SU-DHL-6 (cell line): ENCODE measurements at regions not wholly inside any gene's neighbourhood (a gene's known extent, or its start where the extent isn't known, plus 50 kb on each side); places are given as distances from the start of the nearest gene placed in this dataset.

Experiments
- EZH2phosphoT487 ChIP-seq: fragments of 200-600 bp; sonication (generic), shearing (Covaris generic); conservative IDR thresholded peaks from 2 replicates; pipeline ENCODE4 v1.6.1; 2018; ENCODE audit warnings: mild to moderate bottlenecking, antibody characterized with exemption, low read length, moderate library complexity, mixed read lengths
- TF ChIP-seq, protein P1 (sequence below): fragments of 200-600 bp; sonication (generic); IDR thresholded peaks from one replicate; pipeline ENCODE4 v1.5.1; 2017; ENCODE audit warnings: antibody characterized with exemption, mild to moderate bottlenecking, low read length, moderate library complexity; ENCODE audit not compliant: insufficient read depth, poor library complexity, severe bottlenecking

DNA sequence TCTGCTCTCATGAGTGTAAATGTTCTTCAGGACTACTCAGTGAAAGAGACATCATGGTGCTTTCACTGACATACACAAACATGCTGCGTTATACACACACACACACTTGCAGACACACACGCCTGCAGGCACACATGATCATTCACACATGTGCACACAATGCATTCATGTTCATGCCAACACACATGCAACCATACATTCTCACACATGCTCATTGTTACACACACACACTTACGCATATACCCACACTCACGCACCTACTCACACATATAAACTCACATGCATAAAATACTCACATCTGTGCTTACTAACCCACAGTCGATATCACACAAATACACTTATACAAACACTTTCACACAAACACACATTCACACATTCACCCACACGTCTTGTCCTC, 241.6 kb downstream of the LMX1A start:
- TF ChIP-seq, protein P1, sequence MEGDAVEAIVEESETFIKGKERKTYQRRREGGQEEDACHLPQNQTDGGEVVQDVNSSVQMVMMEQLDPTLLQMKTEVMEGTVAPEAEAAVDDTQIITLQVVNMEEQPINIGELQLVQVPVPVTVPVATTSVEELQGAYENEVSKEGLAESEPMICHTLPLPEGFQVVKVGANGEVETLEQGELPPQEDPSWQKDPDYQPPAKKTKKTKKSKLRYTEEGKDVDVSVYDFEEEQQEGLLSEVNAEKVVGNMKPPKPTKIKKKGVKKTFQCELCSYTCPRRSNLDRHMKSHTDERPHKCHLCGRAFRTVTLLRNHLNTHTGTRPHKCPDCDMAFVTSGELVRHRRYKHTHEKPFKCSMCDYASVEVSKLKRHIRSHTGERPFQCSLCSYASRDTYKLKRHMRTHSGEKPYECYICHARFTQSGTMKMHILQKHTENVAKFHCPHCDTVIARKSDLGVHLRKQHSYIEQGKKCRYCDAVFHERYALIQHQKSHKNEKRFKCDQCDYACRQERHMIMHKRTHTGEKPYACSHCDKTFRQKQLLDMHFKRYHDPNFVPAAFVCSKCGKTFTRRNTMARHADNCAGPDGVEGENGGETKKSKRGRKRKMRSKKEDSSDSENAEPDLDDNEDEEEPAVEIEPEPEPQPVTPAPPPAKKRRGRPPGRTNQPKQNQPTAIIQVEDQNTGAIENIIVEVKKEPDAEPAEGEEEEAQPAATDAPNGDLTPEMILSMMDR, result no peak
- TF ChIP-seq EZH2phosphoT487, result no peak
